Astrocyte (in vitro differentiated cells and primary cell): ENCODE measurements at regions not wholly inside any gene's neighbourhood (a gene's known extent, or its start where the extent isn't known, plus 50 kb on each side); places are given as distances from the start of the nearest gene placed in this dataset.
"Not testable (repeated sequence)": the region's sequence is repeated elsewhere in the genome, so short reads cannot be mapped to it uniquely, and the experiment has no call there.

ENCODE experiments used
- DNase-seq: peaks from one replicate; pipeline ENCODE4 v3.0.0-alpha.2; 2010; ENCODE audit warnings: low read depth
- FAIRE-seq: peaks from 2 replicates; lab custom pipeline; 2011; peaks lifted over from hg19 to GRCh38; lab: Jason Lieb, UNC
- H2AFZ ChIP-seq: 2 replicates; pipeline ENCODE4 v1.6.0; 2012; ENCODE audit warnings: low read depth, low read length, inconsistent platforms
- H3K27ac ChIP-seq: 2 replicates; pipeline ENCODE4 v1.5.1; 2011; ENCODE audit warnings: low read depth, low read length, inconsistent platforms
- H3K27me3 ChIP-seq: 2 replicates; pipeline ENCODE4 v1.6.0; 2011; ENCODE audit warnings: low read length, inconsistent platforms; ENCODE audit not compliant: insufficient read depth
- H3K36me3 ChIP-seq: 2 replicates; pipeline ENCODE4 v1.5.1; 2011; ENCODE audit warnings: low read length, inconsistent platforms; ENCODE audit not compliant: insufficient read depth
- H3K4me1 ChIP-seq: 2 replicates; pipeline ENCODE4 v1.5.1; 2011; ENCODE audit warnings: low read length, inconsistent platforms; ENCODE audit not compliant: insufficient read depth
- H3K4me2 ChIP-seq: 2 replicates; pipeline ENCODE4 v1.6.0; 2012; ENCODE audit warnings: low read length, inconsistent platforms
- H3K4me3 ChIP-seq: 2 replicates; pipeline ENCODE4 v1.5.1; 2011; ENCODE audit warnings: low read depth, mild to moderate bottlenecking, low read length, inconsistent platforms; ENCODE audit not compliant: insufficient read depth
- H3K79me2 ChIP-seq: 2 replicates; pipeline ENCODE4 v1.6.0; 2012; ENCODE audit warnings: mild to moderate bottlenecking, low read length, inconsistent platforms; ENCODE audit not compliant: insufficient read depth
- H3K9ac ChIP-seq: 2 replicates; pipeline ENCODE4 v1.6.0; 2012; ENCODE audit warnings: mild to moderate bottlenecking, low read length, inconsistent platforms
- H3K9me3 ChIP-seq: 2 replicates; pipeline ENCODE4 v1.5.1; 2012; ENCODE audit warnings: low read depth, mild to moderate bottlenecking, low read length, inconsistent platforms; ENCODE audit not compliant: insufficient read depth
- H4K20me1 ChIP-seq: 2 replicates; pipeline ENCODE4 v1.6.0; 2012; ENCODE audit warnings: low read length, inconsistent platforms; ENCODE audit not compliant: insufficient read depth
- H3K27ac Mint-ChIP-seq: one replicate; pipeline ENCODE4 v1.8.0; 2021; ENCODE audit warnings: mild to moderate bottlenecking, mixed read lengths; ENCODE audit not compliant: unreplicated experiment
- H3K27me3 Mint-ChIP-seq: one replicate; pipeline ENCODE4 v1.8.0; 2021; ENCODE audit warnings: low read depth, mixed read lengths; ENCODE audit not compliant: unreplicated experiment
- H3K36me3 Mint-ChIP-seq: one replicate; pipeline ENCODE4 v1.8.0; 2021; ENCODE audit warnings: low read depth, mixed read lengths; ENCODE audit not compliant: unreplicated experiment
- H3K4me1 Mint-ChIP-seq: one replicate; pipeline ENCODE4 v1.8.0; 2021; ENCODE audit warnings: low read depth, mixed read lengths; ENCODE audit not compliant: unreplicated experiment
- H3K4me3 Mint-ChIP-seq: one replicate; pipeline ENCODE4 v1.8.0; 2021; ENCODE audit warnings: mild to moderate bottlenecking, moderate library complexity, mixed read lengths; ENCODE audit not compliant: unreplicated experiment
- H3K9me3 Mint-ChIP-seq: one replicate; pipeline ENCODE4 v1.8.0; 2021; ENCODE audit warnings: mild to moderate bottlenecking, mixed read lengths; ENCODE audit not compliant: unreplicated experiment
- CTCF ChIP-seq: IDR thresholded peaks from 2 replicates; pipeline ENCODE4 v1.5.1; 2011; ENCODE audit warnings: low read depth, mild to moderate bottlenecking, inconsistent platforms, low read length, moderate library complexity; ENCODE audit not compliant: insufficient read depth
- EZH2 ChIP-seq: IDR thresholded peaks from 2 replicates; pipeline ENCODE4 v1.6.1; 2012; ENCODE audit warnings: mild to moderate bottlenecking, low read length, inconsistent platforms; ENCODE audit not compliant: insufficient read depth

- Histone ChIP-seq H3K9ac (no peak overlapping the region), H3K9me3 (no peaks in the 10 kb centered on the region), H2AFZ (no peak overlapping the region), H4K20me1 (no peaks in the 10 kb centered on the region), H3K4me2 (no peak overlapping the region), H3K27ac (no peak overlapping the region), H3K4me1 (peaks cover 3% of the 10 kb centered on the region), H3K79me2 (no peaks in the 10 kb centered on the region), H3K27me3 (no peaks in the 10 kb centered on the region), H3K36me3 (no peaks in the 10 kb centered on the region), H3K4me3 (no peak overlapping the region)
- Mint-ChIP-seq H3K4me3 (no peak overlapping the region), H3K9me3 (no peaks in the 10 kb centered on the region), H3K27ac (no peak overlapping the region), H3K27me3 (no peaks in the 10 kb centered on the region), H3K36me3 (no peaks in the 10 kb centered on the region), H3K4me1 (no peaks in the 10 kb centered on the region)
- DNase-seq (no peak), FAIRE-seq (no peak)
- TF ChIP-seq EZH2, result no peak
- no peak for TF ChIP-seq CTCF
Observed at GRCh38 chr4:120003193-120003592, 63.5 kb downstream of the MAD2L1 start.

- H3K27ac ChIP-seq, result no peak overlapping the region
- no peak overlapping the region for H2AFZ ChIP-seq
- DNase-seq, result no peak
- no peaks in the 10 kb centered on the region for H3K4me1 ChIP-seq
- Mint-ChIP-seq H3K4me3 (no peak overlapping the region), H3K27ac (no peak overlapping the region), H3K4me1 (no peaks in the 10 kb centered on the region), H3K36me3 (no peaks in the 10 kb centered on the region), H3K27me3 (peaks cover under 1% of the 10 kb centered on the region), H3K9me3 (peaks cover 2% of the 10 kb centered on the region)
- no peaks in the 10 kb centered on the region for H4K20me1 ChIP-seq
- H3K79me2 ChIP-seq, result no peaks in the 10 kb centered on the region
- H3K9ac ChIP-seq, result no peak overlapping the region
- TF ChIP-seq EZH2 (no peak), CTCF (no peak)
- H3K27me3 ChIP-seq, result no peaks in the 10 kb centered on the region
- H3K9me3 ChIP-seq, result no peaks in the 10 kb centered on the region
- FAIRE-seq, result no peak
- H3K36me3 ChIP-seq, result no peaks in the 10 kb centered on the region
- H3K4me3 ChIP-seq, result no peak overlapping the region
- H3K4me2 ChIP-seq, result no peak overlapping the region
Observed at GRCh38 chr4:120001850-120002249, 64.8 kb downstream of the MAD2L1 start.

GRCh38 chr4:120000591-120001296 is 65.9 kb downstream of the MAD2L1 start:
- TF ChIP-seq CTCF, result no peak
- no peak for TF ChIP-seq EZH2
- no peak overlapping the region for H3K27ac Mint-ChIP-seq
- peaks cover 2% of the 10 kb centered on the region for H3K9me3 Mint-ChIP-seq
- Histone ChIP-seq H2AFZ (no peak overlapping the region), H3K4me1 (no peaks in the 10 kb centered on the region), H3K27ac (no peak overlapping the region), H4K20me1 (no peaks in the 10 kb centered on the region), H3K36me3 (no peaks in the 10 kb centered on the region), H3K4me2 (no peak overlapping the region), H3K9me3 (no peaks in the 10 kb centered on the region), H3K27me3 (no peaks in the 10 kb centered on the region), H3K4me3 (no peak overlapping the region), H3K79me2 (no peaks in the 10 kb centered on the region), H3K9ac (no peak overlapping the region)
- DNase-seq, result peak; percentile 14
- no peak overlapping the region for H3K4me3 Mint-ChIP-seq
- H3K27me3 Mint-ChIP-seq, result peaks cover 6% of the 10 kb centered on the region
- no peaks in the 10 kb centered on the region for H3K4me1 Mint-ChIP-seq
- no peak for FAIRE-seq
- no peaks in the 10 kb centered on the region for H3K36me3 Mint-ChIP-seq

DNA sequence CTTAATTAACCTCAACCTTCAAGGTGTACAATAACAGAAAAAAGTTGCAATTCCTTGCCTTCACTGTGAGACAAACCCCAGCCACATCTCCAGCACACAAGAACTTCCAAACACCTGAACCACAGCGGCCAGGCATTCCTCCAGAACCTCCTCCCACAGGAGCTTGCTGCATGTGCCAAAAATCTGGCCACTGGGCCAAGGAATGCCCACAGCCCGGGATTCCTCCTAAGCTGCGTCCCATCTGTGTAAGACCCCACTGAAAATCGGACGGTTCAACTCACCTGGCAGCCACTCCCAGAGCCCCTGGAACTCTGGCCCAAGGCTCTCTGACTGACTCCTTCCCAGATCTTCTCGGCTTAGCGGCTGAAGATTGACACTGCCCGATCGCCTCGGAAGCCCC is 70.6 kb downstream of the MAD2L1 start:
- not testable (repeated sequence) for H3K79me2 ChIP-seq, H3K4me3 ChIP-seq, H3K4me1 ChIP-seq, H3K27ac ChIP-seq, H3K27me3 ChIP-seq, H3K36me3 Mint-ChIP-seq, H3K9me3 Mint-ChIP-seq, FAIRE-seq, H3K4me1 Mint-ChIP-seq, H3K9ac ChIP-seq, H3K9me3 ChIP-seq, DNase-seq, H3K4me2 ChIP-seq, H3K36me3 ChIP-seq, H3K27ac Mint-ChIP-seq, H3K4me3 Mint-ChIP-seq, H4K20me1 ChIP-seq, H2AFZ ChIP-seq
- peaks cover 23% of the 10 kb centered on the region for H3K27me3 Mint-ChIP-seq
